ENCODE measurements at regions not wholly inside any gene's neighbourhood (a gene's known extent, or its start where the extent isn't known, plus 50 kb on each side); places are given as distances from the start of the nearest gene placed in this dataset.

- Histone ChIP-seq H3K36me3 (ENCODE audit: control insufficient read depth in 2 of 2, insufficient read depth in 2 of 2, low read length in 1 of 2) (no peaks in the 10 kb centered on the region), H3K27me3 (ENCODE audit: control insufficient read depth in 2 of 2, insufficient read depth in 1 of 2, low read length in 1 of 2) (no peaks in the 10 kb centered on the region), H3K4me3 (ENCODE audit: low read length in 2 of 2) (no peak overlapping the region), H3K9me3 (ENCODE audit: control insufficient read depth in 2 of 2, insufficient read depth in 1 of 2, low read length in 1 of 2) (no peaks in the 10 kb centered on the region), H3K27ac (ENCODE audit: low read depth in 1 of 2, low read length in 1 of 2) (no peak overlapping the region), H3K4me1 (ENCODE audit: control insufficient read depth in 2 of 2, insufficient read depth in 2 of 2, low read length in 2 of 2) (no peaks in the 10 kb centered on the region)
- DNase-seq (ENCODE audit: low read depth in 6 of 9, low spot score in 9 of 9) = no peak
- WGBS = 72% methylated on average over 1 of the region's 1 CpG
Measured at GRCh38 chr14:87434680-87435079, 558.3 kb downstream of the GALC start.

GRCh38 chr14:87434011-87434410 is 559.0 kb downstream of the GALC start:
- DNase-seq (ENCODE audit: low read depth in 6 of 9, low spot score in 9 of 9) = no peak
- no peaks in the 10 kb centered on the region for H3K27me3 ChIP-seq (ENCODE audit: control insufficient read depth in 2 of 2, insufficient read depth in 1 of 2, low read length in 1 of 2)
- no peaks in the 10 kb centered on the region for H3K9me3 ChIP-seq (ENCODE audit: control insufficient read depth in 2 of 2, insufficient read depth in 1 of 2, low read length in 1 of 2)
- H3K36me3 ChIP-seq (ENCODE audit: control insufficient read depth in 2 of 2, insufficient read depth in 2 of 2, low read length in 1 of 2) = no peaks in the 10 kb centered on the region
- 97% methylated on average over 1 of the region's 1 CpG for WGBS
- no peaks in the 10 kb centered on the region for H3K4me1 ChIP-seq (ENCODE audit: control insufficient read depth in 2 of 2, insufficient read depth in 2 of 2, low read length in 2 of 2)
- H3K4me3 ChIP-seq (ENCODE audit: low read length in 2 of 2) = no peak overlapping the region
- no peak overlapping the region for H3K27ac ChIP-seq (ENCODE audit: low read depth in 1 of 2, low read length in 1 of 2)

- DNase-seq (ENCODE audit: low read depth in 6 of 9, low spot score in 9 of 9) = no peak
- 95% methylated on average over 6 of the region's 6 CpGs for WGBS
- Histone ChIP-seq H3K36me3 (ENCODE audit: control insufficient read depth in 2 of 2, insufficient read depth in 2 of 2, low read length in 1 of 2) (no peaks in the 10 kb centered on the region), H3K4me1 (ENCODE audit: control insufficient read depth in 2 of 2, insufficient read depth in 2 of 2, low read length in 2 of 2) (no peaks in the 10 kb centered on the region), H3K27me3 (ENCODE audit: control insufficient read depth in 2 of 2, insufficient read depth in 1 of 2, low read length in 1 of 2) (no peaks in the 10 kb centered on the region), H3K4me3 (ENCODE audit: low read length in 2 of 2) (no peak overlapping the region), H3K27ac (ENCODE audit: low read depth in 1 of 2, low read length in 1 of 2) (no peak overlapping the region), H3K9me3 (ENCODE audit: control insufficient read depth in 2 of 2, insufficient read depth in 1 of 2, low read length in 1 of 2) (no peaks in the 10 kb centered on the region)
Measured at GRCh38 chr14:87432698-87433097, 560.3 kb downstream of the GALC start.

GRCh38 chr14:87430810-87431209 is 562.2 kb downstream of the GALC start:
- no peaks in the 10 kb centered on the region for H3K4me1 ChIP-seq (ENCODE audit: control insufficient read depth in 2 of 2, insufficient read depth in 2 of 2, low read length in 2 of 2)
- H3K27ac ChIP-seq (ENCODE audit: low read depth in 1 of 2, low read length in 1 of 2) = no peak overlapping the region
- H3K9me3 ChIP-seq (ENCODE audit: control insufficient read depth in 2 of 2, insufficient read depth in 1 of 2, low read length in 1 of 2) = no peaks in the 10 kb centered on the region
- H3K27me3 ChIP-seq (ENCODE audit: control insufficient read depth in 2 of 2, insufficient read depth in 1 of 2, low read length in 1 of 2) = no peaks in the 10 kb centered on the region
- no peak overlapping the region for H3K4me3 ChIP-seq (ENCODE audit: low read length in 2 of 2)
- H3K36me3 ChIP-seq (ENCODE audit: control insufficient read depth in 2 of 2, insufficient read depth in 2 of 2, low read length in 1 of 2) = no peaks in the 10 kb centered on the region
- no peak for DNase-seq (ENCODE audit: low read depth in 6 of 9, low spot score in 9 of 9)

- Histone ChIP-seq H3K27me3 (ENCODE audit: control insufficient read depth in 2 of 2, insufficient read depth in 1 of 2, low read length in 1 of 2) (no peaks in the 10 kb centered on the region), H3K9me3 (ENCODE audit: control insufficient read depth in 2 of 2, insufficient read depth in 1 of 2, low read length in 1 of 2) (no peaks in the 10 kb centered on the region), H3K4me3 (ENCODE audit: low read length in 2 of 2) (no peak overlapping the region), H3K4me1 (ENCODE audit: control insufficient read depth in 2 of 2, insufficient read depth in 2 of 2, low read length in 2 of 2) (no peaks in the 10 kb centered on the region), H3K27ac (ENCODE audit: low read depth in 1 of 2, low read length in 1 of 2) (no peak overlapping the region), H3K36me3 (ENCODE audit: control insufficient read depth in 2 of 2, insufficient read depth in 2 of 2, low read length in 1 of 2) (no peaks in the 10 kb centered on the region)
- 85% methylated on average over 7 of the region's 7 CpGs for WGBS
- no peak for DNase-seq (ENCODE audit: low read depth in 6 of 9, low spot score in 9 of 9)
Measured at GRCh38 chr14:87430214-87430613, 562.8 kb downstream of the GALC start.

GRCh38 chr14:87419925-87420324 is 573.1 kb downstream of the GALC start:
- no peak overlapping the region for H3K27ac ChIP-seq (ENCODE audit: low read depth in 1 of 2, low read length in 1 of 2)
- no peaks in the 10 kb centered on the region for H3K36me3 ChIP-seq (ENCODE audit: control insufficient read depth in 2 of 2, insufficient read depth in 2 of 2, low read length in 1 of 2)
- H3K27me3 ChIP-seq (ENCODE audit: control insufficient read depth in 2 of 2, insufficient read depth in 1 of 2, low read length in 1 of 2) = no peaks in the 10 kb centered on the region
- no peaks in the 10 kb centered on the region for H3K4me1 ChIP-seq (ENCODE audit: control insufficient read depth in 2 of 2, insufficient read depth in 2 of 2, low read length in 2 of 2)
- 96% methylated on average over 2 of the region's 2 CpGs for WGBS
- no peaks in the 10 kb centered on the region for H3K9me3 ChIP-seq (ENCODE audit: control insufficient read depth in 2 of 2, insufficient read depth in 1 of 2, low read length in 1 of 2)
- DNase-seq (ENCODE audit: low read depth in 6 of 9, low spot score in 9 of 9) = no peak
- no peak overlapping the region for H3K4me3 ChIP-seq (ENCODE audit: low read length in 2 of 2)

- 77% methylated on average over 3 of the region's 3 CpGs for WGBS
- no peak for DNase-seq (ENCODE audit: low read depth in 6 of 9, low spot score in 9 of 9)
- H3K27ac ChIP-seq (ENCODE audit: low read depth in 1 of 2, low read length in 1 of 2) = no peak overlapping the region
- H3K9me3 ChIP-seq (ENCODE audit: control insufficient read depth in 2 of 2, insufficient read depth in 1 of 2, low read length in 1 of 2) = no peaks in the 10 kb centered on the region
- no peak overlapping the region for H3K4me3 ChIP-seq (ENCODE audit: low read length in 2 of 2)
- no peaks in the 10 kb centered on the region for H3K4me1 ChIP-seq (ENCODE audit: control insufficient read depth in 2 of 2, insufficient read depth in 2 of 2, low read length in 2 of 2)
- no peaks in the 10 kb centered on the region for H3K27me3 ChIP-seq (ENCODE audit: control insufficient read depth in 2 of 2, insufficient read depth in 1 of 2, low read length in 1 of 2)
- H3K36me3 ChIP-seq (ENCODE audit: control insufficient read depth in 2 of 2, insufficient read depth in 2 of 2, low read length in 1 of 2) = no peaks in the 10 kb centered on the region
Measured at GRCh38 chr14:87411370-87411769, 581.6 kb downstream of the GALC start.

GRCh38 chr14:87409393-87409792 is 583.6 kb downstream of the GALC start:
- H3K9me3 ChIP-seq (ENCODE audit: control insufficient read depth in 2 of 2, insufficient read depth in 1 of 2, low read length in 1 of 2) = no peaks in the 10 kb centered on the region
- no peaks in the 10 kb centered on the region for H3K36me3 ChIP-seq (ENCODE audit: control insufficient read depth in 2 of 2, insufficient read depth in 2 of 2, low read length in 1 of 2)
- DNase-seq (ENCODE audit: low read depth in 6 of 9, low spot score in 9 of 9) = no peak
- H3K27me3 ChIP-seq (ENCODE audit: control insufficient read depth in 2 of 2, insufficient read depth in 1 of 2, low read length in 1 of 2) = no peaks in the 10 kb centered on the region
- no peak overlapping the region for H3K27ac ChIP-seq (ENCODE audit: low read depth in 1 of 2, low read length in 1 of 2)
- H3K4me3 ChIP-seq (ENCODE audit: low read length in 2 of 2) = no peak overlapping the region
- H3K4me1 ChIP-seq (ENCODE audit: control insufficient read depth in 2 of 2, insufficient read depth in 2 of 2, low read length in 2 of 2) = no peaks in the 10 kb centered on the region

GRCh38 chr14:87407344-87407743 is 585.6 kb downstream of the GALC start:
- DNase-seq (ENCODE audit: low read depth in 6 of 9, low spot score in 9 of 9) = no peak
- Histone ChIP-seq H3K27ac (ENCODE audit: low read depth in 1 of 2, low read length in 1 of 2) (no peak overlapping the region), H3K4me1 (ENCODE audit: control insufficient read depth in 2 of 2, insufficient read depth in 2 of 2, low read length in 2 of 2) (no peaks in the 10 kb centered on the region), H3K4me3 (ENCODE audit: low read length in 2 of 2) (no peak overlapping the region), H3K9me3 (ENCODE audit: control insufficient read depth in 2 of 2, insufficient read depth in 1 of 2, low read length in 1 of 2) (no peaks in the 10 kb centered on the region), H3K27me3 (ENCODE audit: control insufficient read depth in 2 of 2, insufficient read depth in 1 of 2, low read length in 1 of 2) (no peaks in the 10 kb centered on the region), H3K36me3 (ENCODE audit: control insufficient read depth in 2 of 2, insufficient read depth in 2 of 2, low read length in 1 of 2) (no peaks in the 10 kb centered on the region)
- WGBS = 86% methylated on average over 2 of the region's 2 CpGs

- Histone ChIP-seq H3K9me3 (ENCODE audit: control insufficient read depth in 2 of 2, insufficient read depth in 1 of 2, low read length in 1 of 2) (no peaks in the 10 kb centered on the region), H3K27me3 (ENCODE audit: control insufficient read depth in 2 of 2, insufficient read depth in 1 of 2, low read length in 1 of 2) (no peaks in the 10 kb centered on the region), H3K4me1 (ENCODE audit: control insufficient read depth in 2 of 2, insufficient read depth in 2 of 2, low read length in 2 of 2) (no peaks in the 10 kb centered on the region), H3K27ac (ENCODE audit: low read depth in 1 of 2, low read length in 1 of 2) (no peak overlapping the region), H3K36me3 (ENCODE audit: control insufficient read depth in 2 of 2, insufficient read depth in 2 of 2, low read length in 1 of 2) (no peaks in the 10 kb centered on the region), H3K4me3 (ENCODE audit: low read length in 2 of 2) (no peak overlapping the region)
- 65% methylated on average over 3 of the region's 3 CpGs for WGBS
- no peak for DNase-seq (ENCODE audit: low read depth in 6 of 9, low spot score in 9 of 9)
Measured at GRCh38 chr14:87405563-87405962, 587.4 kb downstream of the GALC start.

All from thymus (tissue), 11 donors.